G401.6 (cell line): ENCODE measurements at regions not wholly inside any gene's neighbourhood (a gene's known extent, or its start where the extent isn't known, plus 50 kb on each side); places are given as distances from the start of the nearest gene placed in this dataset.

Experiments used
- FAIRE-seq: peaks from 2 replicates; lab custom pipeline; 2012; peaks lifted over from hg19 to GRCh38; lab: Jason Lieb, UNC

GRCh38 chr3:30368978-30369377, 237.4 kb upstream of the TGFBR2 start:
- FAIRE-seq = no peak

- FAIRE-seq = no peak
Measured at GRCh38 chr3:30370681-30371271, 235.6 kb upstream of the TGFBR2 start.

GRCh38 chr3:30372837-30373236, 233.6 kb upstream of the TGFBR2 start:
- FAIRE-seq = no peak

- no peak for FAIRE-seq
Measured at GRCh38 chr3:30384546-30385072, 221.8 kb upstream of the TGFBR2 start.

GRCh38 chr3:30393079-30393478, 213.3 kb upstream of the TGFBR2 start:
- no peak for FAIRE-seq

GRCh38 chr3:30397030-30397429, 209.4 kb upstream of the TGFBR2 start:
- FAIRE-seq = no peak

GRCh38 chr3:30399394-30400181, 206.8 kb upstream of the TGFBR2 start:
- FAIRE-seq = no peak

GRCh38 chr3:30400926-30401325, 205.5 kb upstream of the TGFBR2 start:
- FAIRE-seq = no peak

GRCh38 chr3:30401971-30402370, 204.4 kb upstream of the TGFBR2 start:
- FAIRE-seq = no peak

- FAIRE-seq = no peak
Measured at GRCh38 chr3:30407651-30408050, 198.8 kb upstream of the TGFBR2 start.

GRCh38 chr3:30408105-30408557, 198.3 kb upstream of the TGFBR2 start:
- no peak for FAIRE-seq

GRCh38 chr3:30418443-30418842, 188.0 kb upstream of the TGFBR2 start:
- FAIRE-seq = no peak

GRCh38 chr3:30421266-30421665, 185.1 kb upstream of the TGFBR2 start:
- no peak for FAIRE-seq

GRCh38 chr3:30426293-30426993, 180.0 kb upstream of the TGFBR2 start:
- FAIRE-seq = no peak

GRCh38 chr3:30428251-30428650, 178.2 kb upstream of the TGFBR2 start:
- FAIRE-seq = no peak

GRCh38 chr3:30435861-30436331, 170.5 kb upstream of the TGFBR2 start:
- FAIRE-seq = no peak

GRCh38 chr3:30437171-30437601, 169.2 kb upstream of the TGFBR2 start:
- FAIRE-seq = no peak

- no peak for FAIRE-seq
Measured at GRCh38 chr3:30438126-30438525, 168.3 kb upstream of the TGFBR2 start.

GRCh38 chr3:30439451-30440053, 166.8 kb upstream of the TGFBR2 start:
- FAIRE-seq = no peak

GRCh38 chr3:30440147-30440604, 166.2 kb upstream of the TGFBR2 start:
- no peak for FAIRE-seq

- FAIRE-seq = no peak
Measured at GRCh38 chr3:30440880-30441279, 165.5 kb upstream of the TGFBR2 start.
